ENCODE measurements at regions not wholly inside any gene's neighbourhood (a gene's known extent, or its start where the extent isn't known, plus 50 kb on each side); places are given as distances from the start of the nearest gene placed in this dataset.

DNA sequence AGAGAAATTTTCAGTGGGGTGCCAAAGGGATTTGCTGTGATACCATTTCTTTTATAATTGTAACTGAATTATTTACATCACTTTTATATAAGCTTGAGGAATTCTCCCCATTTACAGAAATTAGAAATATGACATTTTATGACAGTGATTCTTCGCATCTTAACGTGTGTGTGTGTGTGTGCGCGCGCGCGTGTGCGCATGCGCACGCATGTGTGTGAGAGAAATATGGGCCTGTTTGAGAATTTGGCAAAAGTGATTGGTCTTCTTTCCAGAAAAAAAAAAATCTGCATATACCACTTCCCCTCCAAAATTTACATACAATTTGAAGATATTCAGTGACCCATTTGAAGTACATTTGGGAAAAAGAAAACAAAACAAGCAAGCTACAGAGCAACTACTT lies 190.7 kb upstream of the PDE4D start (continued):
- TF ChIP-seq, protein P1, sequence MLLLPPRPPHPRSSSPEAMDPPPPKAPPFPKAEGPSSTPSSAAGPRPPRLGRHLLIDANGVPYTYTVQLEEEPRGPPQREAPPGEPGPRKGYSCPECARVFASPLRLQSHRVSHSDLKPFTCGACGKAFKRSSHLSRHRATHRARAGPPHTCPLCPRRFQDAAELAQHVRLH (CRISPR knock-in tag; IDR thresholded peaks at IDR 0.05; ENCODE audit: borderline replicate concordance, low read depth): no peak
- no peak for TF ChIP-seq SRF (IDR thresholded peaks at IDR 0.05; ENCODE audit: low read depth, low read length)
- no peak for TF ChIP-seq ELK4 (CRISPR knock-in tag; IDR thresholded peaks at IDR 0.05; ENCODE audit: borderline replicate concordance)
- TF ChIP-seq RARG (CRISPR knock-in tag; IDR thresholded peaks at IDR 0.05; ENCODE audit: low read depth): no peak
- TF ChIP-seq ETS1 (CRISPR knock-in tag; IDR thresholded peaks at IDR 0.05): no peak
- no peak for TF ChIP-seq ZNF878 (CRISPR knock-in tag; IDR thresholded peaks at IDR 0.05)
- TF ChIP-seq SALL2 (CRISPR knock-in tag; IDR thresholded peaks at IDR 0.05): no peak
- TF ChIP-seq ZNF30 (CRISPR knock-in tag; IDR thresholded peaks at IDR 0.05): no peak
- no peak for TF ChIP-seq ZNF605 (CRISPR knock-in tag; IDR thresholded peaks at IDR 0.05)

- H2AFZ ChIP-seq (ENCODE audit: low read length): no peak overlapping the region
- ChIA-PET POLR2A (no interaction called here), CTCF (ENCODE audit: low intra/inter-chr PET ratio, low total read pairs) (no interaction called here)
- H3K79me2 ChIP-seq (ENCODE audit: insufficient read depth, low read length): no peaks in the 10 kb centered on the region
- H3K27me3 ChIP-seq (ENCODE audit: control insufficient read depth in 1 of 2, insufficient read depth in 2 of 2, low read length in 2 of 2): no peaks in the 10 kb centered on the region
- in situ Hi-C loops (cut with HindIII; ENCODE audit: extremely low pct_ligation_motif_present, low pct_unique_long_range_greater_than_20kb) (no loop called here), intact Hi-C loops (cut with micrococcal nuclease; ENCODE audit: unreplicated experiment) (no loop called here)
- no CpG with 5 or more reads among the region's 2 CpGs for WGBS (ENCODE audit: low lambda C conversion rate)
- no peaks in the 10 kb centered on the region for H3K36me3 ChIP-seq (replicated peaks in 1 of 2; ENCODE audit: control insufficient read depth in 1 of 2, insufficient read depth in 2 of 2, low read length in 2 of 2)
- BruUV-seq (replicated peaks): no TSS peak
- FAIRE-seq (no peak), DNase-seq (ENCODE audit: low spot score) (no peak), ATAC-seq (no peak)
- no peak overlapping the region for H3K9ac ChIP-seq (ENCODE audit: insufficient read depth, low read depth, low read length)
- no peaks in the 10 kb centered on the region for H4K20me1 ChIP-seq (ENCODE audit: insufficient read depth, low read length)
- H3K4me1 ChIP-seq (ENCODE audit: insufficient read depth, low read length): no peaks in the 10 kb centered on the region
- no peak overlapping the region for H3K4me2 ChIP-seq (ENCODE audit: low read depth, low read length)
- H3K27ac ChIP-seq (ENCODE audit: extremely low read length, insufficient read depth, low read length): no peak overlapping the region
- TF ChIP-seq, protein P2, sequence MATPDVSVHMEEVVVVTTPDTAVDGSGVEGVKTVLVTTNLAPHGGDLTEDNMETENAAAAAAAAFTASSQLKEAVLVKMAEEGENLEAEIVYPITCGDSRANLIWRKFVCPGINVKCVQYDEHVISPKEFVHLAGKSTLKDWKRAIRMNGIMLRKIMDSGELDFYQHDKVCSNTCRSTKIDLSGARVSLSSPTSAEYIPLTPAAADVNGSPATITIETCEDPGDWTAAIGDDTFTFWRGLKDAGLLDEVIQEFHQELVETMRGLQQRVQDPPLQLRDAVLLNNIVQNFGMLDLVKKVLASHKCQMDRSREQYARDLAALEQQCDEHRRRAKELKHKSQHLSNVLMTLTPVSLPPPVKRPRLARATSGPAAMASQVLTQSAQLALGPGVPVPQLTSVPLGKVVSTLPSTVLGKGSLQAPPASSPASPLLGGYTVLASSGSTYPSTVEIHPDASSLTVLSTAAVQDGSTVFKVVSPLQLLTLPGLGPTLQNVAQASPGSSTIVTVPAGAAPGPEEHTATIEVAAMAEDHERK (CRISPR knock-in tag; IDR thresholded peaks at IDR 0.05; ENCODE audit: low read depth): no peak
- TF ChIP-seq JDP2 (CRISPR knock-in tag; IDR thresholded peaks at IDR 0.05; ENCODE audit: borderline replicate concordance) (no peak), AKNA (CRISPR knock-in tag; IDR thresholded peaks at IDR 0.05; ENCODE audit: borderline replicate concordance) (no peak), MAZ (IDR thresholded peaks at IDR 0.05; ENCODE audit: borderline replicate concordance, low read depth, low read length) (no peak), MAZ (CRISPR knock-in tag; IDR thresholded peaks at IDR 0.05; ENCODE audit: low read depth) (no peak)
- H3K4me3 ChIP-seq (replicated peaks in 1 of 3; ENCODE audit: insufficient read depth in 1 of 3, low read depth in 2 of 3, low read length in 3 of 3): no peak overlapping the region
- no peaks in the 10 kb centered on the region for H3K9me3 ChIP-seq (ENCODE audit: low read length)
These were observed 183.8 kb upstream of the PDE4D start for GRCh38 chr5:60077292-60077691.
